ENCODE measurements at regions not wholly inside any gene's neighbourhood (a gene's known extent, or its start where the extent isn't known, plus 50 kb on each side); places are given as distances from the start of the nearest gene placed in this dataset.
"Not testable (repeated sequence)": the region's sequence is repeated elsewhere in the genome, so short reads cannot be mapped to it uniquely, and the experiment has no call there.

DNA sequence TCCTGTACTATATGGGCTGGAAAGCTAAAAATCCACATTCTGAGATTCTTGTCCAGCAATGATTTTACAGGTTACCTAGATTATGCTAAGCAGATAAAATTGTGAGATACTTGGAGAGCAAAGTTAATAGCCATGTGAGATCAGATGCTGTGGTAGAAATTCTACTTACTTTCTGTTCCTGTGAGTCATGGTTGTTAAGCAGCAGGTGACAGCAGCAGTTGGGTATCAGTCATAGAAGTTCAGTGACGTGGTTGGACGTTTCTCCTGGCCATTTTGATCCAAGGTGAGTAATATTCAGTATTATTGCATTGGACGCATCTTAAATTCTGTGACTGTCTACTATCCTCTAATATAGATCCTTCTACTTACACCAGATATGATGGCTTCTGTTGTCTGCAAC, 524.5 kb downstream of the TMEM38B start:
- intact Hi-C loops (cut with DNase I), result no loop called here
- no peak for ATAC-seq
- H3K27ac ChIP-seq, result no peak overlapping the region
- no peaks in the 10 kb centered on the region for H3K4me1 ChIP-seq
- no peaks in the 10 kb centered on the region for H3K9me3 ChIP-seq
- TF ChIP-seq, protein P1, sequence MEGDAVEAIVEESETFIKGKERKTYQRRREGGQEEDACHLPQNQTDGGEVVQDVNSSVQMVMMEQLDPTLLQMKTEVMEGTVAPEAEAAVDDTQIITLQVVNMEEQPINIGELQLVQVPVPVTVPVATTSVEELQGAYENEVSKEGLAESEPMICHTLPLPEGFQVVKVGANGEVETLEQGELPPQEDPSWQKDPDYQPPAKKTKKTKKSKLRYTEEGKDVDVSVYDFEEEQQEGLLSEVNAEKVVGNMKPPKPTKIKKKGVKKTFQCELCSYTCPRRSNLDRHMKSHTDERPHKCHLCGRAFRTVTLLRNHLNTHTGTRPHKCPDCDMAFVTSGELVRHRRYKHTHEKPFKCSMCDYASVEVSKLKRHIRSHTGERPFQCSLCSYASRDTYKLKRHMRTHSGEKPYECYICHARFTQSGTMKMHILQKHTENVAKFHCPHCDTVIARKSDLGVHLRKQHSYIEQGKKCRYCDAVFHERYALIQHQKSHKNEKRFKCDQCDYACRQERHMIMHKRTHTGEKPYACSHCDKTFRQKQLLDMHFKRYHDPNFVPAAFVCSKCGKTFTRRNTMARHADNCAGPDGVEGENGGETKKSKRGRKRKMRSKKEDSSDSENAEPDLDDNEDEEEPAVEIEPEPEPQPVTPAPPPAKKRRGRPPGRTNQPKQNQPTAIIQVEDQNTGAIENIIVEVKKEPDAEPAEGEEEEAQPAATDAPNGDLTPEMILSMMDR (IDR thresholded peaks at IDR 0.05), result no peak
- no peaks in the 10 kb centered on the region for H3K36me3 ChIP-seq
- H3K27me3 ChIP-seq (ENCODE audit: low read depth), result no peaks in the 10 kb centered on the region
- H3K4me3 ChIP-seq, result no peak overlapping the region
- no peak for DNase-seq

DNA sequence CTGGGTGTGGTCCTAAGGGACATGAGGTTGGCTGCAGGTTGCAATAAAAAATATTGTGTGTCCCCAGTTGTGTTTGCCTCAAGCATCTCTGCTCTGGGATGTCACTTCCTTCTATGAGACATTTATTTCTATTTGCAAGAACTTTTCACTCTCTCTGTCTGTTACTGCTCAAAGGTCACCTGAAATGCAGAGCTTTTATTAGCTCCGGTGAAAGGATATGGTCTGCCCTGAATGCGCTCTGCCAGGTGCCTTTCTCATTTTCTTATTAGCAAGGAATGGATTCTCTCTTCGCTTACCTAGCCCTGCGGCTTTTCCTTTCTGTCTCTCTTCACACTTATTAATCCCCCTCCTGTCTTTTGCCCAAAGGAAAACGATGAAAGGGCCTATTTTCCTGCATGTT, 526.1 kb downstream of the TMEM38B start:
- no peak for ATAC-seq
- intact Hi-C loops (cut with DNase I), result no loop called here

DNA sequence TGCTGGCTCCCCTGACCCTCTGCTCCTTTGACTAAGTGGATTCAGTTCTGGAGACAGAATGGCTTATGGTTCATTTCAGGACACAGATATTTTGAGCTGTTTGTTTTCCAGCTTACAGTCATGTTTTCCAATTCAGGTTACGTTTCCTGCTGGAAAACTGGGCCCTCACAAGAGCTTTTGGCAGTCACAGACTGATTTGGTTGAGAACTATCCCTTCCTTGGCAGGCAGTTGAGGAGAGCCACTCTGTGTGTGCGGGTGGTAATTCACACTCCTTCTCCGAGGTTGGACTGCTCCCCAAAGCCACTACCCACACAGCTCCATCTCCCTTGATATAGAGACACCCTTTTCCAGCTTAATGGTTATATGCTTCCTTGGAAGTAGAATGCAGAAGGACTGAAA, 534.5 kb downstream of the TMEM38B start:
- Histone ChIP-seq H3K27ac (no peak overlapping the region), H3K27me3 (ENCODE audit: low read depth) (no peaks in the 10 kb centered on the region), H3K4me3 (no peak overlapping the region), H3K9me3 (no peaks in the 10 kb centered on the region), H3K4me1 (no peaks in the 10 kb centered on the region), H3K36me3 (no peaks in the 10 kb centered on the region)
- TF ChIP-seq, protein P1 (IDR thresholded peaks at IDR 0.05), result no peak
- intact Hi-C loops (cut with DNase I), result no loop called here
- ATAC-seq (peak in 1 of 2 donors; percentile 45), DNase-seq (no peak)

More for the DNA sequence above, 526.1 kb downstream of the TMEM38B start:
- Histone ChIP-seq H3K27ac (no peak overlapping the region), H3K36me3 (no peaks in the 10 kb centered on the region), H3K4me1 (no peaks in the 10 kb centered on the region), H3K9me3 (no peaks in the 10 kb centered on the region), H3K27me3 (ENCODE audit: low read depth) (no peaks in the 10 kb centered on the region), H3K4me3 (no peak overlapping the region)
- TF ChIP-seq, protein P1 (IDR thresholded peaks at IDR 0.05), result no peak
- DNase-seq, result no peak

DNA sequence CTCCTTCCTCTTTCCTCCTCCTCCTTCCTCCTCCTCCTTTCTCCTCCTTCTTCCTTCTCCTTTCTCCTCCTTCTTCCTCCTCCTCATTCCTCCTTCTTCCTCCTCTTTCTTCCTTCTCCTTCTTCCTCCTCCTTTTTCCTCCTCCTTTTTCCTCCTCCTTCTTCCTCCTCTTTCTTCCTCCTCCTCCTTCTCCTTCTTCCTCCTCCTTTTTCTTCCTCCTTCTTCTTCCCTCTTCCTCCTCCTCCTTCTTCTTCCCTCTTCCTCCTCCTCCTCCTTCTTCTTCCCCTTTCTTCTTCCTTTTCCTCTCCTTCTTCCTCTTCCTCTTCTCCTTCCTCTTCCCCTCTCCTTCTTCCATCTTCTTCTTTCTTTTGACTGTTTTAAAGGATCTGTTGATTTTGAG, 538.8 kb downstream of the TMEM38B start:
- TF ChIP-seq, protein P1 (IDR thresholded peaks at IDR 0.05), result no peak
- ATAC-seq (no peak), DNase-seq (no peak)
- Histone ChIP-seq H3K4me1 (no peaks in the 10 kb centered on the region), H3K4me3 (no peak overlapping the region), H3K36me3 (no peaks in the 10 kb centered on the region), H3K9me3 (no peaks in the 10 kb centered on the region), H3K27ac (no peak overlapping the region), H3K27me3 (ENCODE audit: low read depth) (no peaks in the 10 kb centered on the region)
- intact Hi-C loops (cut with DNase I), result no loop called here

DNA sequence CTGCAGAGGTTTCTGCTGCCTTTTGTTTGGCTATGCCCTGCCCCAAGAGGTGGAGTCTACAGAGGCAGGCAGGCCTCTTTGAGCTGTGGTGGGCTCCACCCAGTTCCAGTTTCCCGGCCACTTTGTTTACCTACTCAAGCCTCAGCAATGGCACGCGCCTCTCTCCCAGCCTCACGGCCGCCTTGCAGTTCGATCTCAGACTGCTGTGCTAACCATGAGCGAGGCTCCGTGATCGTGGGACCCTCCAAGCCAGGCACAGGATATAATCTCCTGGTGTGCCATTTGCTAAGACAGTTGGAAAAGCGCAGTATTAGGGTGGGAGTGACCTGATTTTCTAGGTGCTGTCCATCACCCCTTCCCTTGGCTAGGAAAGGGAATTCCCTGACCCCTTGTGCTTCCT, 566.6 kb downstream of the TMEM38B start:
- H3K27ac ChIP-seq; ATAC-seq; H3K4me1 ChIP-seq; DNase-seq; H3K4me3 ChIP-seq; H3K36me3 ChIP-seq; intact Hi-C loops (cut with DNase I); H3K9me3 ChIP-seq; H3K27me3 ChIP-seq (ENCODE audit: low read depth): not testable (repeated sequence)

DNA sequence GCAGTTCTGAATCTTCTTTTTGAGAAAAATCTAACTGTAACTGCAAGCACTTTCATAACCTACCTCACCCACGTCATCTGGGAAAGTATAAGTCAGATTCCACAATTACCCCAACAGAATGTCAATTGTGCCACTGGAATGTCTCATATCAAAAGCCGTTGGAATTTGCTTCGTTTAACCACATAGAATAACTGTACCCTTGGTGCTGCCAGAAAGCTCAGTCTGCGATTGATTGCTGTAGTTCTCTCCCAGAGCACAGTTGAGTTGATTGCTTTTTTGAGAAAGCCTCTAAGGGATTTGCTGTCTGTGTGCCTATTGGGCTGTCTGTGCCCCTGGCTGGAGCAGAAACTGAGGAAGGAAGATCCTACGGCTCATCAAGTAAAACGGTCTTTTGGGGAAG, 583.6 kb downstream of the TMEM38B start:
- Histone ChIP-seq H3K4me3 (no peak overlapping the region), H3K27me3 (ENCODE audit: low read depth) (no peaks in the 10 kb centered on the region), H3K36me3 (no peaks in the 10 kb centered on the region), H3K9me3 (no peaks in the 10 kb centered on the region), H3K4me1 (no peaks in the 10 kb centered on the region), H3K27ac (no peak overlapping the region)
- intact Hi-C loops (cut with DNase I), result no loop called here
- TF ChIP-seq, protein P1 (IDR thresholded peaks at IDR 0.05), result no peak
- ATAC-seq, result no peak
- no peak for DNase-seq
